GM19372 (cell line): ENCODE measurements at regions not wholly inside any gene's neighbourhood (a gene's known extent, or its start where the extent isn't known, plus 50 kb on each side); places are given as distances from the start of the nearest gene placed in this dataset.

Experiments
- ATAC-seq: cut with Tn5 transposase; IDR thresholded peaks from one replicate; pipeline ENCODE4 v1.9.1; 2021; ENCODE audit warnings: mild to moderate bottlenecking, low read depth, moderate library complexity; ENCODE audit not compliant: unreplicated experiment

GRCh38 chr12:45665941-45666340 lies 63.6 kb upstream of the ARID2 start:
- ATAC-seq: no peak

- no peak for ATAC-seq
Measured at GRCh38 chr12:45666396-45666795, 63.1 kb upstream of the ARID2 start.

- no peak for ATAC-seq
Measured at GRCh38 chr12:45666816-45667215, 62.7 kb upstream of the ARID2 start.

GRCh38 chr12:45667761-45668160 lies 61.7 kb upstream of the ARID2 start:
- ATAC-seq: no peak

GRCh38 chr12:45668641-45669040 lies 60.9 kb upstream of the ARID2 start:
- ATAC-seq: peak; percentile 9

- ATAC-seq: peak; percentile 86
Measured at GRCh38 chr12:45669093-45669492, 60.4 kb upstream of the ARID2 start.

GRCh38 chr12:45669792-45670191 lies 59.7 kb upstream of the ARID2 start:
- no peak for ATAC-seq

- no peak for ATAC-seq
Measured at GRCh38 chr12:45670346-45671065, 59.0 kb upstream of the ARID2 start.

GRCh38 chr12:45671254-45671653 lies 58.3 kb upstream of the ARID2 start:
- ATAC-seq: no peak

GRCh38 chr12:45674181-45674977 lies 55.1 kb upstream of the ARID2 start:
- ATAC-seq: no peak

GRCh38 chr12:45675534-45675933 lies 54.0 kb upstream of the ARID2 start:
- no peak for ATAC-seq
